ENCODE measurements at regions not wholly inside any gene's neighbourhood (a gene's known extent, or its start where the extent isn't known, plus 50 kb on each side); places are given as distances from the start of the nearest gene placed in this dataset.

DNA sequence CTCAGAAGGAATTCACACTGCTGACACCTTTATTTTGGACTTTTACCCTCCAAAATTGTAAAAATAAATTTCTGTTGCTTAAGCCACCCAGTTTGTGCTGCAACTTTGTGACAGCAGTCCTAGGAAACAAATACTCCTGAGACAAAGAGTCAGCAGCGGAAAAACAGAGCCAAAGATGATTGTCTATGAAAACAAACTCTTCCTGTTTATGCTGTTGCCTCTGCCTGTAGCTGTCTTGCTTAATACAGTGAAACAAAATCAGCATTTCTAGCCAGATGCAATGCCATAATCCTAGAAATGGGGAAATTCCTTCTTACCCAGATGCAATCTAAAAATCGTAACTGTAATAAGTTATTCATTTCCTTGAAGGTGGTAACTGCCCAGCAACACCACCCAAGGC, 387.5 kb upstream of the ATP11B start:
- TF ChIP-seq, protein P1, sequence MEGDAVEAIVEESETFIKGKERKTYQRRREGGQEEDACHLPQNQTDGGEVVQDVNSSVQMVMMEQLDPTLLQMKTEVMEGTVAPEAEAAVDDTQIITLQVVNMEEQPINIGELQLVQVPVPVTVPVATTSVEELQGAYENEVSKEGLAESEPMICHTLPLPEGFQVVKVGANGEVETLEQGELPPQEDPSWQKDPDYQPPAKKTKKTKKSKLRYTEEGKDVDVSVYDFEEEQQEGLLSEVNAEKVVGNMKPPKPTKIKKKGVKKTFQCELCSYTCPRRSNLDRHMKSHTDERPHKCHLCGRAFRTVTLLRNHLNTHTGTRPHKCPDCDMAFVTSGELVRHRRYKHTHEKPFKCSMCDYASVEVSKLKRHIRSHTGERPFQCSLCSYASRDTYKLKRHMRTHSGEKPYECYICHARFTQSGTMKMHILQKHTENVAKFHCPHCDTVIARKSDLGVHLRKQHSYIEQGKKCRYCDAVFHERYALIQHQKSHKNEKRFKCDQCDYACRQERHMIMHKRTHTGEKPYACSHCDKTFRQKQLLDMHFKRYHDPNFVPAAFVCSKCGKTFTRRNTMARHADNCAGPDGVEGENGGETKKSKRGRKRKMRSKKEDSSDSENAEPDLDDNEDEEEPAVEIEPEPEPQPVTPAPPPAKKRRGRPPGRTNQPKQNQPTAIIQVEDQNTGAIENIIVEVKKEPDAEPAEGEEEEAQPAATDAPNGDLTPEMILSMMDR (conservative IDR thresholded peaks at IDR 0.05; ENCODE audit: low read depth, low read length), result no peak
- TF ChIP-seq EZH2 (IDR thresholded peaks at IDR 0.05; ENCODE audit: borderline replicate concordance, low read depth, low read length, poor library complexity, severe bottlenecking), result no peak
